ENCODE measurements at regions not wholly inside any gene's neighbourhood (a gene's known extent, or its start where the extent isn't known, plus 50 kb on each side); places are given as distances from the start of the nearest gene placed in this dataset.

GRCh38 chrX:83446355-83446754, 61.7 kb upstream of the POU3F4 start:
- TF ChIP-seq POLR2A (IDR thresholded peaks at IDR 0.05) (no peak), CTCF (IDR thresholded peaks at IDR 0.05) (no peak)
